ENCODE measurements at regions not wholly inside any gene's neighbourhood (a gene's known extent, or its start where the extent isn't known, plus 50 kb on each side); places are given as distances from the start of the nearest gene placed in this dataset.

DNA sequence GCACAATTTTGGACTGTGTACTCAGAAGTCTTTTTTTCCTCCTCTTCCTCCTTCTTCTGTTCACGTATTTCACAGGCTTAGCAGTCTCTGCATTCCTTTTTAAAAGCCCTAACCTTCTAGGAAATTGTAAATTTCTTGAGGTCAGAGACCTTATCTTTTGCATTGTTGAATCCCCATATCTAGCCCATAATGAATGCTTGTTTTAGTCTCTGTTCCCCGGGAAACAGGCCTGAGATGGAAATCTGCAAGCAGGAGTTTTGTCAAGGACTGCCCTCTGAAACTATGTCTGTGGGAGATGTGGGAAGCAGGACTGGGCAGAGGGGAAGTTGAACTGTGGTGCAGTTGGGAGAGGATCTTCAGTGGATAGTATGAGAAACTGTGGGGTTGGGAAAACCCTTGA lies 272.2 kb upstream of the DAB1 start:
- TF ChIP-seq, protein P1, sequence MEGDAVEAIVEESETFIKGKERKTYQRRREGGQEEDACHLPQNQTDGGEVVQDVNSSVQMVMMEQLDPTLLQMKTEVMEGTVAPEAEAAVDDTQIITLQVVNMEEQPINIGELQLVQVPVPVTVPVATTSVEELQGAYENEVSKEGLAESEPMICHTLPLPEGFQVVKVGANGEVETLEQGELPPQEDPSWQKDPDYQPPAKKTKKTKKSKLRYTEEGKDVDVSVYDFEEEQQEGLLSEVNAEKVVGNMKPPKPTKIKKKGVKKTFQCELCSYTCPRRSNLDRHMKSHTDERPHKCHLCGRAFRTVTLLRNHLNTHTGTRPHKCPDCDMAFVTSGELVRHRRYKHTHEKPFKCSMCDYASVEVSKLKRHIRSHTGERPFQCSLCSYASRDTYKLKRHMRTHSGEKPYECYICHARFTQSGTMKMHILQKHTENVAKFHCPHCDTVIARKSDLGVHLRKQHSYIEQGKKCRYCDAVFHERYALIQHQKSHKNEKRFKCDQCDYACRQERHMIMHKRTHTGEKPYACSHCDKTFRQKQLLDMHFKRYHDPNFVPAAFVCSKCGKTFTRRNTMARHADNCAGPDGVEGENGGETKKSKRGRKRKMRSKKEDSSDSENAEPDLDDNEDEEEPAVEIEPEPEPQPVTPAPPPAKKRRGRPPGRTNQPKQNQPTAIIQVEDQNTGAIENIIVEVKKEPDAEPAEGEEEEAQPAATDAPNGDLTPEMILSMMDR (IDR thresholded peaks at IDR 0.05 in 8 of 11, conservative IDR thresholded peaks at IDR 0.05 in 3 of 11): no peak
- TF ChIP-seq POLR2A (IDR thresholded peaks at IDR 0.05) (no peak), POLR2AphosphoS5 (IDR thresholded peaks at IDR 0.05) (no peak)

Measured in spleen (tissue), 7 donors.